H9 (cell line): ENCODE measurements at regions not wholly inside any gene's neighbourhood (a gene's known extent, or its start where the extent isn't known, plus 50 kb on each side); places are given as distances from the start of the nearest gene placed in this dataset.
A peak's percentile ranks its signal among the peaks of the same experiment; 100 is the strongest.

Experiments used
- DNase-seq: peaks from one replicate; pipeline ENCODE4 v3.0.0-alpha.2; 2017
- H2AFZ ChIP-seq: one replicate; pipeline ENCODE4 v1.6.1; 2013; ENCODE audit warnings: mild to moderate bottlenecking, low read length, control low read depth, moderate library complexity
- H2AK5ac ChIP-seq: 2 replicates; pipeline ENCODE4 v1.6.1; 2013; ENCODE audit warnings: low read length, control low read depth, mixed read lengths; ENCODE audit not compliant: insufficient read length
- H2BK120ac ChIP-seq: one replicate; pipeline ENCODE4 v1.6.1; 2013; ENCODE audit warnings: low read depth, mild to moderate bottlenecking, low read length, control low read depth, inconsistent platforms; ENCODE audit not compliant: poor library complexity, severe bottlenecking
- H2BK12ac ChIP-seq: 2 replicates; pipeline ENCODE4 v1.6.1; 2013; ENCODE audit warnings: low read length, control low read depth, mixed read lengths, low read depth; ENCODE audit not compliant: insufficient read length
- H2BK15ac ChIP-seq: 2 replicates; pipeline ENCODE4 v1.6.1; 2013; ENCODE audit warnings: low read depth, low read length, control low read depth
- H2BK20ac ChIP-seq: one replicate; pipeline ENCODE4 v1.6.1; 2013; ENCODE audit warnings: low read depth, mild to moderate bottlenecking, low read length, control low read depth, inconsistent platforms; ENCODE audit not compliant: poor library complexity, severe bottlenecking
- H2BK5ac ChIP-seq: 2 replicates; pipeline ENCODE4 v1.6.1; 2013; ENCODE audit warnings: low read length, control low read depth, mixed read lengths; ENCODE audit not compliant: insufficient read length
- H3K14ac ChIP-seq: 2 replicates; pipeline ENCODE4 v1.6.1; 2013; ENCODE audit warnings: low read length, control low read depth; ENCODE audit not compliant: insufficient read depth
- H3K18ac ChIP-seq: 2 replicates; pipeline ENCODE4 v1.6.1; 2013; ENCODE audit warnings: low read depth, mild to moderate bottlenecking, mixed read lengths, low read length, control low read depth; ENCODE audit not compliant: insufficient read length
- H3K23ac ChIP-seq: 2 replicates; pipeline ENCODE4 v1.6.1; 2013; ENCODE audit warnings: low read length, control low read depth, mixed read lengths, low read depth; ENCODE audit not compliant: insufficient read length
- H3K23me2 ChIP-seq: 2 replicates; pipeline ENCODE4 v1.6.1; 2013; ENCODE audit warnings: low read depth, mild to moderate bottlenecking, mixed read lengths, low read length, control low read depth; ENCODE audit not compliant: insufficient read length, poor library complexity, severe bottlenecking
- H3K27ac ChIP-seq: 2 replicates; pipeline ENCODE4 v1.5.1; 2013; ENCODE audit warnings: low read length, control low read depth, mixed read lengths, low read depth; ENCODE audit not compliant: insufficient read length
- H3K27me3 ChIP-seq: 2 replicates; pipeline ENCODE4 v1.6.1; 2013; ENCODE audit warnings: low read length, control low read depth, inconsistent platforms; ENCODE audit not compliant: insufficient read depth
- H3K4ac ChIP-seq: 2 replicates; pipeline ENCODE4 v1.6.1; 2013; ENCODE audit warnings: low read depth, mild to moderate bottlenecking, control low read depth, inconsistent platforms, low read length, moderate library complexity
- H3K4me1 ChIP-seq: 2 replicates; pipeline ENCODE4 v1.6.1; 2013; ENCODE audit warnings: low read length, control low read depth, inconsistent platforms; ENCODE audit not compliant: insufficient read depth
- H3K4me2 ChIP-seq: 2 replicates; pipeline ENCODE4 v1.6.1; 2013; ENCODE audit warnings: low read length, control low read depth, mixed read lengths; ENCODE audit not compliant: insufficient read length, insufficient read depth
- H3K56ac ChIP-seq: 2 replicates; pipeline ENCODE4 v1.6.1; 2013; ENCODE audit warnings: low read depth, mild to moderate bottlenecking, mixed read lengths, low read length, control low read depth; ENCODE audit not compliant: insufficient read length
- H3K79me1 ChIP-seq: 2 replicates; pipeline ENCODE4 v1.6.1; 2013; ENCODE audit warnings: low read depth, mild to moderate bottlenecking, moderate library complexity, low read length, control low read depth, inconsistent platforms; ENCODE audit not compliant: insufficient read depth, poor library complexity, severe bottlenecking
- H3K79me2 ChIP-seq: 2 replicates; pipeline ENCODE4 v1.6.1; 2013; ENCODE audit warnings: low read length, control low read depth, inconsistent platforms; ENCODE audit not compliant: insufficient read depth
- H3K9ac ChIP-seq: 2 replicates; pipeline ENCODE4 v1.6.1; 2013; ENCODE audit warnings: low read length, control low read depth, mixed read lengths; ENCODE audit not compliant: insufficient read length; ENCODE audit errors: extremely low read depth
- H3K9me3 ChIP-seq: one replicate; pipeline ENCODE4 v1.6.1; 2013; ENCODE audit warnings: low read depth, low read length, inconsistent platforms; ENCODE audit not compliant: control insufficient read depth
- H3T11ph ChIP-seq: one replicate; pipeline ENCODE4 v1.6.1; 2013; ENCODE audit warnings: mild to moderate bottlenecking, low read length, control low read depth, inconsistent platforms
- H4K20me1 ChIP-seq: one replicate; pipeline ENCODE4 v1.6.1; 2013; ENCODE audit not compliant: control insufficient read depth, insufficient read length, insufficient read depth
- H4K5ac ChIP-seq: 2 replicates; pipeline ENCODE4 v1.6.1; 2013; ENCODE audit warnings: low read depth, mild to moderate bottlenecking, mixed read lengths, low read length, control low read depth; ENCODE audit not compliant: insufficient read length
- H4K8ac ChIP-seq: replicated peaks from 2 replicates; pipeline ENCODE4 v1.6.1; 2013; ENCODE audit warnings: low read length, control low read depth, mixed read lengths, low read depth; ENCODE audit not compliant: insufficient read length
- H4K91ac ChIP-seq: 2 replicates; pipeline ENCODE4 v1.6.1; 2013; ENCODE audit warnings: low read depth, mild to moderate bottlenecking, moderate library complexity, mixed read lengths, low read length, control low read depth; ENCODE audit not compliant: insufficient read length
- H3K27ac Mint-ChIP-seq, 3 experiments: 2 replicates in 2 of 3; 3 replicates in 1 of 3; pipeline ENCODE4 v1.8.0; 2020 to 2021; ENCODE audit warnings: mixed read lengths in 3 of 3, mild to moderate bottlenecking in 1 of 3, moderate library complexity in 1 of 3
- H3K27me3 Mint-ChIP-seq: 2 replicates; pipeline ENCODE4 v1.8.0; 2021; ENCODE audit warnings: low read depth, mild to moderate bottlenecking, moderate library complexity, mixed read lengths
- H3K36me3 Mint-ChIP-seq, 3 experiments: 2 replicates in 2 of 3; 3 replicates in 1 of 3; pipeline ENCODE4 v1.8.0; 2020 to 2021; ENCODE audit warnings: low read depth in 3 of 3, mixed read lengths in 3 of 3; ENCODE audit not compliant: insufficient read depth in 1 of 3
- H3K4me1 Mint-ChIP-seq, 2 experiments: 2 replicates each; pipeline ENCODE4 v1.8.0; 2020; ENCODE audit warnings: mixed read lengths in 2 of 2
- H3K4me3 Mint-ChIP-seq, 2 experiments: 2 replicates in 1 of 2; 3 replicates in 1 of 2; pipeline ENCODE4 v1.8.0; 2020 to 2021; ENCODE audit warnings: mild to moderate bottlenecking in 2 of 2, mixed read lengths in 2 of 2, moderate library complexity in 1 of 2
- H3K9me3 Mint-ChIP-seq, 2 experiments: 2 replicates in 1 of 2; 3 replicates in 1 of 2; pipeline ENCODE4 v1.8.0; 2020; ENCODE audit warnings: mild to moderate bottlenecking in 2 of 2, mixed read lengths in 2 of 2, moderate library complexity in 1 of 2
- WGBS: extraction: QIAGEN DNeasy Blood & Tissue Kit; methylation state at CpG from one replicate; pipeline ENCODE4 v1.1.7; 2013; ENCODE audit warnings: missing lambda C conversion rate, low lambda C conversion rate, mixed read lengths; ENCODE audit not compliant: insufficient read length; ENCODE audit errors: extremely low coverage; 5-methylcytosine and 5-hydroxymethylcytosine counted together
- TF ChIP-seq, protein P1 (sequence below): fragments of 200-600 bp; sonication (generic); conservative IDR thresholded peaks from 3 replicates; pipeline ENCODE4 v1.8.0; 2021; ENCODE audit warnings: antibody characterized with exemption, mild to moderate bottlenecking

DNA sequence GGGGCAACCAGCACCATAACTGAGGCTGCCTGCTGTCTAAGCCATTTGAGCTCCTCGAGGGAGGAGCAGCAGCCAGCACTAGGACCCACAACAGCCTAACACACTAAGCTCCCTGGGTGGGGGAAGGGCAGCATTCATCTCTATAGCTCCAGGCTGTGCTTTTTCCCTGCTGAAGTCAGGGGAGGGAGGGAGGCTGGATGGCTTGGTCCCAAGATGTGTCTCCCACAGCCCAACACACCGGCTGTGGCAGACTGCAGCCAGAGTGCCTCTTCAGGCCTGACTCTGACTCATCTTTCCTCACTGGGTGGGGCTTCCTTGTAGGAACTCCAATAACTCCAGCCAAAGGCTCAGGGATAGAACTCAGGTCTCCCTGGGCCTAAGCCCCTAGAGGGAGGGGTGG, 296.3 kb downstream of the PRDM2 start:
- no peak overlapping the region for H3K9ac ChIP-seq
- peaks cover 13 to 56% (median 21%) of the 10 kb centered on the region in 3 experiments for H3K36me3 Mint-ChIP-seq
- TF ChIP-seq, protein P1, sequence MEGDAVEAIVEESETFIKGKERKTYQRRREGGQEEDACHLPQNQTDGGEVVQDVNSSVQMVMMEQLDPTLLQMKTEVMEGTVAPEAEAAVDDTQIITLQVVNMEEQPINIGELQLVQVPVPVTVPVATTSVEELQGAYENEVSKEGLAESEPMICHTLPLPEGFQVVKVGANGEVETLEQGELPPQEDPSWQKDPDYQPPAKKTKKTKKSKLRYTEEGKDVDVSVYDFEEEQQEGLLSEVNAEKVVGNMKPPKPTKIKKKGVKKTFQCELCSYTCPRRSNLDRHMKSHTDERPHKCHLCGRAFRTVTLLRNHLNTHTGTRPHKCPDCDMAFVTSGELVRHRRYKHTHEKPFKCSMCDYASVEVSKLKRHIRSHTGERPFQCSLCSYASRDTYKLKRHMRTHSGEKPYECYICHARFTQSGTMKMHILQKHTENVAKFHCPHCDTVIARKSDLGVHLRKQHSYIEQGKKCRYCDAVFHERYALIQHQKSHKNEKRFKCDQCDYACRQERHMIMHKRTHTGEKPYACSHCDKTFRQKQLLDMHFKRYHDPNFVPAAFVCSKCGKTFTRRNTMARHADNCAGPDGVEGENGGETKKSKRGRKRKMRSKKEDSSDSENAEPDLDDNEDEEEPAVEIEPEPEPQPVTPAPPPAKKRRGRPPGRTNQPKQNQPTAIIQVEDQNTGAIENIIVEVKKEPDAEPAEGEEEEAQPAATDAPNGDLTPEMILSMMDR = no peak
- no peaks in the 10 kb centered on the region; the same call in 1 of the 2 replicates for H3K79me2 ChIP-seq
- H3K27ac ChIP-seq = no peak overlapping the region
- no peak overlapping the region for H2BK12ac ChIP-seq
- peaks cover 7 to 13% of the 10 kb centered on the region in 2 experiments for H3K4me1 Mint-ChIP-seq
- H3K4ac ChIP-seq = no peak overlapping the region
- no peak overlapping the region for H3K14ac ChIP-seq
- no peak overlapping the region for H2BK120ac ChIP-seq
- no peak overlapping the region for H3K4me3 Mint-ChIP-seq
- no peak overlapping the region for H3T11ph ChIP-seq
- no peak overlapping the region for H3K56ac ChIP-seq
- H2BK15ac ChIP-seq = no peak overlapping the region
- no peaks in the 10 kb centered on the region; the same call in none of the 2 replicates for H3K27me3 Mint-ChIP-seq
- no peaks in the 10 kb centered on the region for H3K27me3 ChIP-seq
- H4K91ac ChIP-seq = no peak overlapping the region
- H3K27ac Mint-ChIP-seq = no peak overlapping the region
- no peak overlapping the region for H4K5ac ChIP-seq
- WGBS = no CpG with 5 or more reads among the region's 2 CpGs
- peak; percentile 35 for DNase-seq
- H3K18ac ChIP-seq = no peak overlapping the region
- H4K8ac ChIP-seq = no peak overlapping the region
- no peaks in the 10 kb centered on the region for H3K4me1 ChIP-seq
- H3K23me2 ChIP-seq = no peaks in the 10 kb centered on the region
- peaks cover 46 to 50% of the 10 kb centered on the region in 2 experiments for H3K9me3 Mint-ChIP-seq
- no peak overlapping the region for H3K4me2 ChIP-seq
- no peak overlapping the region for H3K23ac ChIP-seq
- peaks cover 6% of the 10 kb centered on the region for H3K9me3 ChIP-seq
- no peaks in the 10 kb centered on the region for H3K79me1 ChIP-seq
- no peak overlapping the region for H2BK5ac ChIP-seq
- no peak overlapping the region for H2AFZ ChIP-seq
- H4K20me1 ChIP-seq = no peaks in the 10 kb centered on the region
- H2BK20ac ChIP-seq = no peak overlapping the region
- H2AK5ac ChIP-seq = no peak overlapping the region
